ENCODE measurements at regions not wholly inside any gene's neighbourhood (a gene's known extent, or its start where the extent isn't known, plus 50 kb on each side); places are given as distances from the start of the nearest gene placed in this dataset.
"Not testable (repeated sequence)": the region's sequence is repeated elsewhere in the genome, so short reads cannot be mapped to it uniquely, and the experiment has no call there.

DNA sequence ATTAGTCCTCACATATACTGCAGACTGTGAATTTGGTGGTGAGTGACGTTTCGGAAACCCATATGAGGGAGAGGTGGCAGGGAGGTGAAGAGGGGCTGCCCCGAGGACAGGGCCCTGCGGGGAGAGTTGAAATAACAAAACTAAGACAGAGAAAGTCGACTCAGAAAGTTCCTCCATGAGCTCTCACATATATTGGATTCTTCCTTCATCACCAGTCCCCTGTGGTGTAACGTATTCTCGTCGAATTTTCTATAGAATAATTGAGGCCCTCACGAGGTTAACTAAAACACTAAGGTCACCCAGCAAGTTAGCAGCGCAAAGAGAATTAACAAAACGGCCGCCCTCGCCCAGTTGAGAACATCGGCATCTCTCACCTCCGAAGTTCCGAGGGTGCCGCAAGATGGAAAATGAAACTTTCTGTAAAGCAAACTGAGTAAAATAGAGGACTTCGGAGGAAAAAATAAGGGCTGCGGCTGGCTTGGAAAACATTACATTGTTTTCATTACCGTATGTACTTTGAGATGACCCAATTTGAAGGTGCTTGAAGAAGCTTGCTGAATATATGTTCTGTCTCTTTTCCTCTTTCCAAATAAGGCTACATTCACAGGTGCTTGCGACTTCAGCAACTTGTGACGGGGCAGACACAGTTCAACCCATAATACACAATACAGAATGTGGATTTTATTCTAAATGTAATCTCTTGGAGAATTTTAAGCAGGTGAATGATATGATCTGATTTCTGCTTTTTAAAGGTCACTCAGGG is 490.9 kb upstream of the JARID2 start:
- DNase-seq (ENCODE audit: low read depth) = no peak

DNA sequence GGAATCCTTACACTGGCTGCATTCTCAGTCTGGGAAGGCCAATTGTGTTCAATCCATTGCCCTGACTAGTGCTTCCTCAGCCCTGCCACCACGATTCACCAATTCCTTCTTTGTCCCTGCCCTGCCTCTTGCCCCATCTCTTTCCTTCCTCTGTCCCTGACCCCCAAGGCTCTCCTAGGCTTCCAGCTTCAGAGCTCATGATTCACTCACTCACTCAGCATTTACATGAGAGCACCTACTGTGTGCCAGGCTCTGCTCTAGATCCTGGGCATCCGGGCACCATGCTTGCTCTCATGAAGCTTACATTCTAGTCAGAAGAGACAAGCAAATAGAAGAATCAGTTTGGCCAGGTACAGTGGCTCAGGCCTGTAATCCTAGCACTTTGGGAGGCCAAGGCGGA is 489.5 kb upstream of the JARID2 start:
- no peak for DNase-seq (ENCODE audit: low read depth)

GRCh38 chr6:14757014-14757413 is 488.9 kb upstream of the JARID2 start:
- DNase-seq (ENCODE audit: low read depth) = no peak

DNA sequence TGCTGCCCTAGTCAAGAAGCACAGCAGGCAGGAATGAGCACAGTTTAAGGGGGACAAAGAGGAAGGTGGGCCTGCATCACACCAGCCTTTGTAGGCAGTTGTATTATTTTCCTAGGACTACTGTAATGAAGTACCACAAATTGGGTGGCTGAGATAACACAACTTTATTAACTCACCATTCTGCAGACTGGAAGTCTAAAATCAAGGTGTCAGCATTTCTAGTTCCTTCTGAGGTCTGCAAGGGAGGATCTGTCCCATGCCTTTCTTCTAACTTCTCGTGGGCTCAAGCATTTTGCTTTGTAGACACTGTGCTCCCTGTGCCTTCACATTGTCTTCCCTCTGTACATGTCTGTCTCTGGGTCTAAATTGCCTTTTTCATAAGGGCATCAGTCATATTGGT is 488.5 kb upstream of the JARID2 start:
- DNase-seq (ENCODE audit: low read depth) = no peak

- no peak for DNase-seq (ENCODE audit: low read depth)
Observed at GRCh38 chr6:14758421-14759081, 487.3 kb upstream of the JARID2 start.

GRCh38 chr6:14759976-14760672 is 485.7 kb upstream of the JARID2 start:
- DNase-seq (ENCODE audit: low read depth) = no peak

DNA sequence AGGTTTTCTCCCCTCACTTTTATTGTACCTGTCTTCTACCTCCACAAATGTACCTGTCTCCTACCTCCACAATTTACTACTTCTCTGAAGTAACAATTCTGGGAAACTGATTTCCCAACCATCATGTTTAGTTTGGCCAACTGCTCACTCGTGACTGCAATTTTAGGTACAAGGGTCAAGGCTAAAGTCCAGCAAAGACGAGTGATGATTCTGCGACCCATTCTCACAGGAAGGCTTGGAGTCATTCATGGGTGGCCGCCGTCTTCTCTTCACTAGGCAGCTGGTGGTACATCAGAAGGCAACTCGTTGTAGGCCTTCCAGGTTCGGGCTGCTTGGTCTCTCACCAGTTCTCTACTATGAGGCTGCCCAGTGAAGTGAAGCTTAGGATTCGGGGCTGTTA is 483.8 kb upstream of the JARID2 start:
- DNase-seq (ENCODE audit: low read depth) = no peak

- DNase-seq (ENCODE audit: low read depth) = peak; percentile 13
Observed at GRCh38 chr6:14763139-14763538, 482.7 kb upstream of the JARID2 start.

GRCh38 chr6:14763616-14764015 is 482.3 kb upstream of the JARID2 start:
- no peak for DNase-seq (ENCODE audit: low read depth)

- DNase-seq (ENCODE audit: low read depth) = no peak
Observed at GRCh38 chr6:14765106-14765505, 480.8 kb upstream of the JARID2 start.

DNA sequence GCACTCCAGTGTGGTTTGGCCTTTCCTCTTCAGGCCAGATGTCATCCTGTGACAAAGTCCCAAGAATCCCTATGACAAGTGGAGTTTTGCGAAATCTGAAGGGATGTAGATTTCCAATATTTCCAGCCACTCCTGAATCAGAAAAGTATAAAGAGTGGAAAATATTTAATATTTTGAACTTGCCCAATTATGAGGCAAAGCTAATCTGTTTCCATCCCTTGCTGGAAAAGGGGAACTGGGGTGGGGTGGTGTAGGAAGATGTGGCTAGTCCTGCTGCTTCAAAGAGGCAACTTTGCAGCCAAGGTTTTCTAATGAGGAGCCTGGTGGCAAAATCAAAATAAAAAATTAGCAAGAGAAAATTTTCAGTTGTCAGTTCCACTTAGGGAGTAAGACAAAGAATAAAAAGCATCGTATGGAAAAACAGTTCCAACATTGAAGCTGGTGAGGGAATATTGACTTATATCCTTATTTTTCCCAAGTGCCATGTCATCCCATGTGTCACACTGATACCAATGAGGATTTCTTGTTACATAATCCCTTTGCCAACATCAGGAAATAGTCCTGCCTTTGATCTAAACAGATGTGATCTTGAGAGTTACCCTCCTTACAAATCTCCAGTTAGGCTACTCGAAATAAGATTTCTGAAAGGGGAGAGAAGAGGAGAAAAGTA is 480.0 kb upstream of the JARID2 start:
- DNase-seq (ENCODE audit: low read depth) = no peak

- no peak for DNase-seq (ENCODE audit: low read depth)
Observed at GRCh38 chr6:14766391-14766994, 479.4 kb upstream of the JARID2 start.

GRCh38 chr6:14767226-14767625 is 478.6 kb upstream of the JARID2 start:
- DNase-seq (ENCODE audit: low read depth) = no peak

GRCh38 chr6:14770040-14770439 is 475.8 kb upstream of the JARID2 start:
- DNase-seq (ENCODE audit: low read depth) = no peak

DNA sequence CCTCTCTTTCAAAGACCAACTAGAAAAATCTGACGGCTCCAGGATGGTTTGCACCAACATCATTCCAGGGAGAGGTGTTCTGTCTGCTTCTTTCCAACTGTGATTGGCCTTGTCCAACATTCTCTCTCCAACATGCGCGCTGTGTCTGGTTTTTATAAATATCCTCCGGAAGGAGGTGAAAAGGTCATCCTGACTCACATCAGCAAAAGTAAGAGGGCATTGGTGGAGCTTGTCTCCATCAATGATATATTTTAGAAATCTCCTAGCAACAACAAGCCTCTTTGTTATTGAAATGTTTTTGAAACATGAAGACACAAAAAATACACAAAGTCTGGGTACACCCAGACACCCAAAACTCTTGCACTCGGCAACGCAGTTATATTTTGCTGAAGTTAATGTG is 475.3 kb upstream of the JARID2 start:
- no peak for DNase-seq (ENCODE audit: low read depth)

DNA sequence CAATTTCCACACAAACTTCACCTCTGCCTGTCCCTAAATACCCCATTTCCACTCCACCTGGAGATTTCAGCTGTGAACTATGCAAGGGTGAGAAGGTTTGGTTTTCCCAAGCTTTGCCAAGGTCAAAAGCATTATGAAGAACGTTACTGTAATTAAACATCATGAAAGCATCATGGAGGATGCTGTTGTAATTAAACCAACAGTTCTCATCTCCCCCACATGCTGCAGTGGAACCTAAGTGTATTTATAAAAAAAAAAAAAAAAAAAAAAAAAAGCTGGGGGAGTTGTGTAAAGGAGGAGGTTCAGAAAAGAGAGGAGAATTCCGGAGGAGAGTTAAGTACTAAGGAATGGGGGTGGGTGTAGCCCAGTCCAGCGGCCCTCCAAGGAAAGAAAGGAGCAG is 474.9 kb upstream of the JARID2 start:
- DNase-seq (ENCODE audit: low read depth) = no peak

- DNase-seq (ENCODE audit: low read depth) = no peak
Observed at GRCh38 chr6:14772188-14772587, 473.7 kb upstream of the JARID2 start.

DNA sequence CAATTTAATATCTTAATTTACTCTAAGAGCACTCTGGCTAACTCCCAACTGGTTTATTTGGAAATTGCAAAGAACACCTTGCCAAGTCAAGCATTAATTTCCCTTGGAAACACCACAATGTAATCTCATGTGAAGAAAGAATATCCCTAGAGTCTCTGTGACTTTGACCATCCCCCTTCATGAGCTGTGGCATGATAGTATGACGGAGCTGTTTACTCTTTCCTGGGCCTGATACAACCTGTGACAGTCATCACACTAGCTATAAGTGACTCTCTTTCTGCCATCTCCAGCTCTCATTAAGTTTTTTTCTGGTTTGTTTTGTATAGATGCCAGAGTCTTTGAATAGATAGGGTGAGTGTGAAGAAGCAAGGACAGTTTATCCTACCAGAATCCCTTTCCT is 470.3 kb upstream of the JARID2 start:
- DNase-seq (ENCODE audit: low read depth) = no peak

DNA sequence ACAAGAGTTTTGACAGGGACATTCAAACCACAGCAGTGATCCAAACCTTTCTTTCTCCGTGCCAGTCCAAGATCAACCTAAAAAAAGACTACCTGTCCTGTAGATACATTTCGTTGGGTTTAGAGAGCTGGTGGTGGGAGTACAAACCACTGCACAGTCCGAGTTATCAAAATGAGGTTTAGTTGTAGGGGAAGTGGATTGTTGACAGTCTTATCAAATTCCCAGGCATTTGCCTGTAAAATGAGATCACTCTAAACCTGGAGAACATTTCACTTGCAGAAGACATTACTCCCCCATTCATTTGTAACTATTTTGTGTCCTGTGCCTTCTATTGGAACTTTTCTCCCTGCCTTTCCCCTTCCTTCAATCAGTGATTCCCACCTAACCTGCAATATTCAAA is 469.6 kb upstream of the JARID2 start:
- no peak for DNase-seq (ENCODE audit: low read depth)

- no peak for DNase-seq (ENCODE audit: low read depth)
Observed at GRCh38 chr6:14781772-14782525, 463.9 kb upstream of the JARID2 start.

- not testable (repeated sequence) for DNase-seq (ENCODE audit: low read depth)
Observed at GRCh38 chr6:14782921-14783464, 462.9 kb upstream of the JARID2 start.

Data from HS-5 (cell line).